ENCODE measurements at regions not wholly inside any gene's neighbourhood (a gene's known extent, or its start where the extent isn't known, plus 50 kb on each side); places are given as distances from the start of the nearest gene placed in this dataset.

- TF ChIP-seq THAP9 (CRISPR knock-in tag; IDR thresholded peaks at IDR 0.05; ENCODE audit: borderline replicate concordance) (no peak), TFE3 (CRISPR knock-in tag; IDR thresholded peaks at IDR 0.05) (no peak), CENPT (CRISPR knock-in tag; IDR thresholded peaks at IDR 0.05; ENCODE audit: low read depth) (no peak)
Observed at GRCh38 chr15:96138985-96139384, 191.5 kb upstream of the NR2F2 start (continued).

- H3K27ac ChIP-seq (ENCODE audit: extremely low read length, insufficient read depth, low read length) = no peak overlapping the region
- in situ Hi-C loops (cut with HindIII; ENCODE audit: extremely low pct_ligation_motif_present, low pct_unique_long_range_greater_than_20kb) (no loop called here), intact Hi-C loops (cut with micrococcal nuclease; ENCODE audit: unreplicated experiment) (no loop called here)
- no peaks in the 10 kb centered on the region for H3K9me3 ChIP-seq (ENCODE audit: low read length)
- H3K9ac ChIP-seq (ENCODE audit: insufficient read depth, low read depth, low read length) = no peak overlapping the region
- CTCF ChIA-PET (ENCODE audit: low intra/inter-chr PET ratio, low total read pairs) = no interaction called here
- DNase-seq (ENCODE audit: low spot score) (no peak), FAIRE-seq (no peak), ATAC-seq (no peak)
- H3K27me3 ChIP-seq (ENCODE audit: control insufficient read depth in 1 of 2, insufficient read depth in 2 of 2, low read length in 2 of 2) = no peaks in the 10 kb centered on the region
- no peak overlapping the region for H3K4me3 ChIP-seq (replicated peaks in 1 of 3; ENCODE audit: insufficient read depth in 1 of 3, low read depth in 2 of 3, low read length in 3 of 3)
- WGBS (ENCODE audit: low lambda C conversion rate) = 47% methylated on average over 5 of the region's 5 CpGs
- H4K20me1 ChIP-seq (ENCODE audit: insufficient read depth, low read length) = no peaks in the 10 kb centered on the region
- BruUV-seq (replicated peaks) = no TSS peak
- H2AFZ ChIP-seq (ENCODE audit: low read length) = no peak overlapping the region
- POLR2A ChIA-PET = no interaction called here
- no peak overlapping the region for H3K4me2 ChIP-seq (ENCODE audit: low read depth, low read length)
- no peaks in the 10 kb centered on the region for H3K36me3 ChIP-seq (replicated peaks in 1 of 2; ENCODE audit: control insufficient read depth in 1 of 2, insufficient read depth in 2 of 2, low read length in 2 of 2)
- no peaks in the 10 kb centered on the region for H3K79me2 ChIP-seq (ENCODE audit: insufficient read depth, low read length)
- TF ChIP-seq MAFF (IDR thresholded peaks at IDR 0.05; ENCODE audit: low read depth, low read length) (peak; percentile 69), MAFK (conservative IDR thresholded peaks at IDR 0.05 in 1 of 2, IDR thresholded peaks at IDR 0.05 in 1 of 2; ENCODE audit: low read length in 2 of 2) (peak; percentile 60 to 84), RFXANK (CRISPR knock-in tag; IDR thresholded peaks at IDR 0.05) (no peak)
- peaks cover 25% of the 10 kb centered on the region for H3K4me1 ChIP-seq (ENCODE audit: insufficient read depth, low read length)
Observed at GRCh38 chr15:96142498-96142897, 188.0 kb upstream of the NR2F2 start.
